KG1 (cell line): ENCODE measurements at regions not wholly inside any gene's neighbourhood (a gene's known extent, or its start where the extent isn't known, plus 50 kb on each side); places are given as distances from the start of the nearest gene placed in this dataset.
"Not testable (repeated sequence)": the region's sequence is repeated elsewhere in the genome, so short reads cannot be mapped to it uniquely, and the experiment has no call there.

ENCODE experiments used
- DNase-seq: peaks from one replicate; lab custom pipeline; 2025; lab: John Stamatoyannopoulos, UW

DNA sequence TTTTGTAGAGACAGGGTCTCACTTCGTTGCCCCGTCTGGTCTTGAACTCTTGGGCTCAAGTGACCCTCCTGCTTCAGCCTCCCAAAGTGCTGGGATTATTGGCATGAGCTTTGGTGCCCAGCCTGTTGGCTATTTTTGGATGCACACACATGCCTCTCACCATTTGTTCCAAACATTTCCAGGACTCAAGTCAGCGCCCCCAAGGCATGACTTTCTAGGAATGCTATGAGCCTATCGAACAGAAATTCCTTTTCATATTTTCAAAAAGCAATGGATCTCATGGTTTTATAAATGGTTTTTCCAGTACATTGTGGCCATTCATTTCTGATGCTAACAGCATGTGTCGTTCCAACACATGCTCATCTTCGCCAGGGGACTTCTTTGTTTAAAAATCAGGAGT lies 119.3 kb upstream of the NAA20 start:
- DNase-seq = no peak

DNA sequence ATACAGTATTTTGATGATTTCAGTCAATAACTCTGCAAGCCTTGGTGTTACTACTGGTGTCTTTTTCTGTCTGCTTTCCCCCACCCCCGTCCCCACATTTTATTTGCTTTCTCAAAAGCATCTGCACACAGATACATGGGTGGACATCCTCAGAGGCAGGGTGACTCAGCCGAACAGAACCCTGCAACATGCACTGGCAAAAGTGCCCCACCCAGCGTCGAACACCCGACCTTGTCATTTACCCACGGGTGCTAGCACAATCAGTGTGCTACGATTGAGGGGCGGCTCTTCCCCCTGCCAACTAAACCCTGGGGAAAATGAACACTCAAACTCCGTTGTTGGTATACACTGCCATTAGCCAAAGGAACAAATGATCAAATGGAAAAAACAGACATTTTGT lies 115.9 kb upstream of the NAA20 start:
- no peak for DNase-seq

- DNase-seq = no peak
Measured at GRCh38 chr20:19903168-19903811, 113.9 kb upstream of the NAA20 start.

DNA sequence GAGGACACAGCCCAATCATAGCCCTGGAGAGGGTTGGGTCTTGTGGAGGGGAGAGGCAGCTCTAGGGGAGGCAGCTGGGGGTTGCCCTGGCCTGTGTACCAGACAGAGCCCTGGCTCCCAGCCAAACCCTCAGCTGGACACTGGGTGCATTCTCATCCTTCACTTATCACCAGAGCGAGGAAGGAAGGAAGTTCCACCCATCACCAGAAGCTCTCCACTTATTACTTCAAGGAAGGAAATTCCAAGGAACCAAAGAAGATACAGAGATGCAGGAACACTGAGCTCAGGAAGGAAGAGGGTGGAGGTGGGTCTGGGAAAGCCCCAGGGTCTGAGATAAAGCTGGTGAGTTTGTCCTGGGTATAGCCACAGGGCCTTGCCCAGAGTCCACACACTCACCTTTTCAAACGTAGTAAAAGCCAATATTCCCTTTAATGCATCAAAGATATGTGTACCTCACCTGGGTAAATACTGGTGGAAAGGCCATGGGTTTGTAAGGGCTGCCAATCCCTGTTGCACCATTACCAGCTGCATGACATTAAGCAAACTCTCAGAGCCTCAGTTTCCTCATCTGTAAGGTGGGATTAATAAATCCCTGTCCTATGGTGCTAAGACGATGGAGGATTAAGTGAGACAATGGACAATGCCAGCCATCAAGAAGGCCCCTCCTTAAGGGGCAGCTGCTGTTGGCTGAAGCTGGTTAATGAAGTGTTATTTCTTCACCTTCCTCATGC lies 109.7 kb upstream of the NAA20 start:
- DNase-seq = no peak

DNA sequence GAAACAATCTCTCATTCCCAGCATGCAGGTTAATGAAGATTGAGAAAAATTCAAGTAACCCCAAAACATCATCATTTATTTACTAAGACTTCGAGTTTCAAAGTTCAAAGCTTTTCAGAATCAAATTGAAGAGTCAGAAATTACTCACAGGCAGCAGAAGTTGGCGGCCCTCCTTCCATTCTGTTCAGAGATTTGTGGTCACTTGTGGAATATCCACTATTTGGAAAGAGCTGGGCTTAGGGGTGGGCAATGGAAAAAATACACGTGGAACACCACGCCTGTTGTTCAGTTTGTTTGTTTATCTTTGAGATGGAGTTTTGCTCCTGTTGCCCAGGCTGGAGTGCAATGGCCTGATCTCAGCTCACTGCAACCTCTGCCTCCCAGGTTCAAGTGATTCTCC lies 108.6 kb upstream of the NAA20 start:
- no peak for DNase-seq

DNA sequence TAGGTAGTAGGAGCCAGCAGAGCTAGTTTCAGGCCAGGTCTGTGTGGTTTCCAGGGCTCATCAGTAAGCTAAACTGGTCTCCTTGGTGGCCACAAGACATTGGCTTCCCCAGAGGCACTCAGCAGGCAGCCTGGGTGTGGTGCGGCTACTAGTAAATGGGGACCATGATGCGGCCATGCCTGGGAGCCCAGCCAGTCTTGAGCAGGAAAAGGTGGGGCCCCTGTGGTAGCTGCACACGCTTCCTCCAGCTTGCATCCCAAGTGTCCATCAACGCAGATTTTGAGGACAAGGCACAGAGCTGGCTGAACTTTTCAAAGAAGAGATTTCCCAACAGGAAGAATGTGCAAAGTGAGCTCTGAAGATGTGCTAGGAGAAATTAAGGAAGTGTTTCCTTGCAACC lies 107.4 kb upstream of the NAA20 start:
- DNase-seq = no peak

DNA sequence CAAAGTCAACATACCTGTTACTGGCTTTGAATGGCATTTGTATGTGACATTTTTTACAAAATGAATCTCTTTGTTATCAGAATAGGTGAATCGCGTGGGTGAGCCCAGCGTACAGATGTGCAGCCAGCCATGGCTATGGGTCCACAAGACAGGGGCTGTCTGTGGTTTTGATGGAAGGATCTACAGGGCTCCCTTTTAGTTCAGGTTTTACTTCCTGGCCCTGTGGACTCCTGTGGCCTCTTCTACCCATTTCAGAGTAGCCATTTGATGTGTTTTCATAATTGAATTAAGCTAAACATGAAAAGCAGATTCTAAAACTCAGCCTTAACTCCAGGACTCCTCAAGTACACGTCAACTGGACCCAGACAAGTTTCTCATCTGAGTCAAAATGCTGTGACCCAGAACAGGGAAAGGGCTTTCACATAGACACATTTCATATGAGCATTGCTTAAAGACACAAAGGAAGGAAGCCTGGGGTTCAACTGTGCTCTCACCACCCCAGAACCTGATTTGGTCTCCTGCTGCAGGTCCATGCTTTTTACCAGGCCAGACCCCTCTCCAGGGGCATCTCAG lies 105.3 kb upstream of the NAA20 start:
- no peak for DNase-seq

GRCh38 chr20:19913349-19913748 lies 103.8 kb upstream of the NAA20 start:
- no peak for DNase-seq

DNA sequence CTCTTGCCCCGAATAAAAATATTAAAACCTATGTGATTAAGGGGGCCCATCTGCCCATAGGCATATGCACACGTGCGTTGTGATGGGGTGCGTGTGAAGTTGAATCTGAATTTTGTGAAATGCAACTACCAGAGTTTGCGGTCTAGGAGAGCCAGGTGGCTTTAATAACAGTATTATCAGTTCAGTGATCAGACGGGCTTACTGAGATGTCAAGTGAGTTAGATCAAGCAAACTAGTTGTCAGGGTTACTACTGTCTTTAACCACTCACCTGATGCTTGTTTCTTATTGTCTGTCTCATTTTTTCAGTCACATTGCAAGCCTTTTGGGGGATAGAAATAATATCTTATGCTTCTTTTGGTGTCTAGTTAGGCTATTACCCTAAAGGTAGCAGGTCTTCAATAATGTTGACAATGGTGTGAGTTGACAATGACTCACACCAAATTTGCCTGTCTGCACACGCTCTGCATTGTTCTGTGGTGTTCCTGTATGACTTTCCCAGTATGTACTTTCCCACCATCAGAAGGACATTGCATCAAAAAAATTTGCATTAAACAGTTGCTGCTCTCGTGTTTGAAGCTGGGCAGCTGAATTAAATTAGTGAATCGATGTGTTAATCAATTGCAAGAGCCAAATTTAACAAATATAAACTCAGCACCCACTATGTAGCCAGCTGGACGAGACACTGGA lies 103.1 kb upstream of the NAA20 start:
- no peak for DNase-seq

DNA sequence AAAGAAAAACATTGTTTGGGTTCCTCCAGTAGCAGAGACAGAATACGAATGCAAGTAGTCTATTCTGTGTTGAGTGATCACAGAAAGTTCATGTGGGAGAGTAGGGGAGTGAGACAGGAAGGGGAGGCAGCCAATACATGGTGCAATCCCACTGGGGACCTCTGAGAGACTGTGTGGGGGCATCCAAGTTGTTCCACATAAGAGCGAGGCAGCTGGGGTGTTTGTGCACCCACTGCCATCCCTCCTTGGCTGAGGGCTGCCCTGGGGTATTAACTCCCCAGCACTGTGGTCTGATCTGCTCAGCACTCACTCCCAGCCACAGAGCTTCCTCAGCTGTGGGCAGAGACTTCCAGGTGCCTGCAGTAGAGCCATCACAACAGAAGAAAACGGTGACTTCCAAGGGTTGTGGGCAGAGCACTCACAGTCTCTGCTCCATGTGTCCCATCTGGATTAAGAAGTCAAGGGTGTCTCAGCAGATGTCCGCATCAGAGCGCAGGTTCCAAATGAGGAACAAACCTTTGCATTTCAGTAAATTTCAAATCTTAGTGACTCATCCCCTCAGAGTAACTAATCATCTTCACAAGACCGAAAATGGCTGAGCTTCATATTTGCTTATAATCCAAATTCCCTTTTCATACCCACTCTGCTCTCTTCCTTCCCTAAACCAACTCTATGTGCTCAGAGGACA lies 101.9 kb upstream of the NAA20 start:
- peak; percentile 78 for DNase-seq

GRCh38 chr20:19916531-19917485 lies 100.4 kb upstream of the NAA20 start:
- DNase-seq = no peak

- DNase-seq = no peak
Measured at GRCh38 chr20:19918965-19919329, 98.2 kb upstream of the NAA20 start.

DNA sequence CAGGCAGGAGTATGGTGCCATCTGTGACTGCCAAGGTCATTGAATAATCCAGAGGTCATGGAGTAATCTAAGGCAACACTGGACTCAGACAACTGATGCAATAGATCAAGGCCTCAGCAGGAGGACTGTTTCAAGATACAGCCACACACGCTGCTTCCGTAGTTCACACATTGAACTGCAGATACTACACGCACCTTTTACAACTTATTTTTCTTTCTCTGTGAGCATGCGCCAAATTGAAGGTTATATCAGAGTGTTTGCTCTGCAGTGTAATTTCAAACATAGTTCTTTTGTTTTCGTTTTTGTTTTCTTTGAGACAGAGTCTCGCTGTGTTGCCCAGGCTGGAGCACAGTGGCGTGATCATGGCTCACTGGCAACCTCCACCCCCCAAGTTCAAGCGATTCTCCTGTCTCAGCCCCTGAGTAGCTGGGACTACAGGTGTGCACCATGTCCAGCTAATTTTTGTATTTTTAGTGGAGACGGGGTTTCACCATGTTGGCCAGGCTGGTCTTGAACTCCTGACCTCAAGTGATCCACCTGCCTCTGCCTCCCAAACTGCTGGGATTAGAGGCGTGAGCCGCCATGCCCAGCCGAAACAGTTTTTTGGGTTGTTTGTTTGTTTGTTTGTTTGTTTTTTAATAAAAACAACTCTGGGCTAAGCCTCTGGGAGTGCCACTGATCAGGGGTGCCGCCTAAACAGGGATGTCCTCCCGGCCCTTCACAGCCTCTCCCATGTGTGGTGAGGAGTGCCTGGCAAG lies 96.6 kb upstream of the NAA20 start:
- no peak for DNase-seq

GRCh38 chr20:19921284-19921793 lies 95.8 kb upstream of the NAA20 start:
- no peak for DNase-seq

- not testable (repeated sequence) for DNase-seq
Measured at GRCh38 chr20:19921829-19922228, 95.3 kb upstream of the NAA20 start.

DNA sequence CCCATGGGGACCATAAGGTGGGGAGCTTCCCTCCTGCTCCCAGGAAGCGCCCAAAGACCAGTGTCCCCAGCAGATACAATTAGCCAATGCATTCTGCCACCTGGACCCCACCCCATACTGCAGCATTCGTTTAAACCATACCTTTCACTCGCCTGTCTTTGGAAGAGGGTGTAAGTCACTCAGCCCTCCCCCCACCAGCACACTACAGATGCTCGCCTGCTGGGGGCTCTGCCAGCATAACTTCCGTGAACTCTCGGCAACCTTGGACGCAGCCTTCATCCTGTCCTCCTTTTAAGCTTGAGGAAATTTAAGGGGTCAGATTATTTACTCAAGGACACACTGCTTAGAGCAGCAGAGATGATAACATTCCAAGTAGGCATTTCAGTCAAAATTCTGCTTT lies 94.4 kb upstream of the NAA20 start:
- no peak for DNase-seq

- DNase-seq = no peak
Measured at GRCh38 chr20:19923762-19924161, 93.4 kb upstream of the NAA20 start.

DNA sequence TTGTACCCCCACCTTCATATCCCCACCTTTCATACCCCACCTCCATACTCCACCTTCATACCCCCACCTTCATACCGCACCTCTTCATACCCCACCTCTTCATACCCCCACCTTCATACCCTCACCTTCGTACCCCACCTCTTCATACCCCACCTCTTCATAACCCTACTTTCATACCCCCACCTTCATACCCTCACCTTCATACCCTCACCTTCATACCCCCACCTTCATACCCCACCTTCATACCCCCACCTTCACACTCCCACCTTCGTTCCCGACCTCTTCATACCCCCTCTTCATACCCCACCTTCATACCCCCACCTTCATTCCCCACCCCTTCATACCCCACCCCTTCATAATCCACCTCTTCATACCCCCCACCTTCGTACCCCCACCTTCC lies 92.9 kb upstream of the NAA20 start:
- no peak for DNase-seq

- no peak for DNase-seq
Measured at GRCh38 chr20:19926591-19926990, 90.6 kb upstream of the NAA20 start.

GRCh38 chr20:19928328-19929011 lies 88.7 kb upstream of the NAA20 start:
- DNase-seq = no peak
